Left ventricle myocardium inferior (tissue), 1 donor: ENCODE measurements at regions not wholly inside any gene's neighbourhood (a gene's known extent, or its start where the extent isn't known, plus 50 kb on each side); places are given as distances from the start of the nearest gene placed in this dataset.
A peak's percentile ranks its signal among the peaks of the same experiment; 100 is the strongest.

Experiments
- DNase-seq: peaks from one replicate; pipeline ENCODE4 v3.0.0-alpha.2; 2020
- H3K27ac ChIP-seq: fragments of 200-600 bp; replicated peaks from 2 replicates; pipeline ENCODE4 v1.8.0; 2021
- H3K27me3 ChIP-seq: fragments of 200-600 bp; 2 replicates; pipeline ENCODE4 v1.8.0; 2021; ENCODE audit warnings: low read depth
- H3K36me3 ChIP-seq: fragments of 200-600 bp; 2 replicates; pipeline ENCODE4 v1.8.0; 2021
- H3K4me1 ChIP-seq: fragments of 200-600 bp; 2 replicates; pipeline ENCODE4 v1.8.0; 2021
- H3K4me3 ChIP-seq: fragments of 200-600 bp; 2 replicates; pipeline ENCODE4 v1.8.0; 2021; ENCODE audit warnings: mild to moderate bottlenecking, moderate library complexity
- H3K9me3 ChIP-seq: fragments of 200-600 bp; replicated peaks from 2 replicates; pipeline ENCODE4 v1.8.0; 2021
- CTCF ChIP-seq: fragments of 200-600 bp; IDR thresholded peaks from 2 replicates; pipeline ENCODE4 v1.8.0; 2021; ENCODE audit warnings: antibody characterized with exemption, mild to moderate bottlenecking, borderline replicate concordance
- intact Hi-C: fragments of 100-400 bp; cut with micrococcal nuclease; formaldehyde crosslinking; loops from one replicate; pipeline ENCODE4 v1.11.0; 2022
- donor health status: DM: no; HTN: yes; CAD: no; lungs with severe emphysema.

DNA sequence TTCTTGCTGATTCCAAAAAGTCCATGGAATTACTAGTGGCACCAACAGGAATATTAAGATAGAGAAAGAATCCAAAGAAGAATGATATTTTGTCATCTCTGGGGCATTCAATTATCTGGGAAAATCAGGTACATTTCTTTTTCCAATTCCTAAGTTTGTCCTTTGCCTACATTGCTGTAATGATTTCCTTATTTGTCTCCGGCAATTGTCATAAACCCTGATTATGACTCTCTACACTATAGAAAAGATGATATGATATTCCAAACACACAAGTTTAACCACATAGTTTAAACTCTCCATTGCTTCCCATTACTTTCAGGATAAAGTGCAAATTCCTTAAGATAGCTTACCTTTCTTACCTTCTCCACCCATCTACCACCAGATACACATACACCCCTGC, 647.0 kb downstream of the PLPP3 start:
- Histone ChIP-seq H3K9me3 (peaks cover 15% of the 10 kb centered on the region), H3K27ac (peak overlapping the region; percentile 56), H3K36me3 (no peaks in the 10 kb centered on the region), H3K4me1 (peaks cover 20% of the 10 kb centered on the region), H3K4me3 (no peak overlapping the region), H3K27me3 (no peaks in the 10 kb centered on the region)
- DNase-seq, result no peak
- intact Hi-C loops, result no loop called here
- TF ChIP-seq CTCF, result no peak

GRCh38 chr1:55931081-55931940, 648.1 kb downstream of the PLPP3 start:
- intact Hi-C loops, result no loop called here
- Histone ChIP-seq H3K4me1 (peaks cover 20% of the 10 kb centered on the region), H3K36me3 (no peaks in the 10 kb centered on the region), H3K27me3 (no peaks in the 10 kb centered on the region), H3K27ac (peak overlapping the region; percentile 56), H3K4me3 (no peak overlapping the region), H3K9me3 (peaks cover 15% of the 10 kb centered on the region)
- no peak for TF ChIP-seq CTCF
- no peak for DNase-seq

GRCh38 chr1:55929652-55930051, 649.7 kb downstream of the PLPP3 start:
- TF ChIP-seq CTCF, result no peak
- peaks cover 20% of the 10 kb centered on the region for H3K4me1 ChIP-seq
- H3K27ac ChIP-seq, result no peak overlapping the region
- no peak for DNase-seq
- H3K9me3 ChIP-seq, result peaks cover 3% of the 10 kb centered on the region
- intact Hi-C loops, result no loop called here
- no peak overlapping the region for H3K4me3 ChIP-seq
- no peaks in the 10 kb centered on the region for H3K27me3 ChIP-seq
- no peaks in the 10 kb centered on the region for H3K36me3 ChIP-seq

GRCh38 chr1:55928576-55928975, 650.8 kb downstream of the PLPP3 start:
- Histone ChIP-seq H3K4me1 (peaks cover 20% of the 10 kb centered on the region), H3K4me3 (no peak overlapping the region), H3K27me3 (no peaks in the 10 kb centered on the region), H3K27ac (no peak overlapping the region), H3K9me3 (no peaks in the 10 kb centered on the region), H3K36me3 (no peaks in the 10 kb centered on the region)
- intact Hi-C loops, result no loop called here
- no peak for DNase-seq
- no peak for TF ChIP-seq CTCF

DNA sequence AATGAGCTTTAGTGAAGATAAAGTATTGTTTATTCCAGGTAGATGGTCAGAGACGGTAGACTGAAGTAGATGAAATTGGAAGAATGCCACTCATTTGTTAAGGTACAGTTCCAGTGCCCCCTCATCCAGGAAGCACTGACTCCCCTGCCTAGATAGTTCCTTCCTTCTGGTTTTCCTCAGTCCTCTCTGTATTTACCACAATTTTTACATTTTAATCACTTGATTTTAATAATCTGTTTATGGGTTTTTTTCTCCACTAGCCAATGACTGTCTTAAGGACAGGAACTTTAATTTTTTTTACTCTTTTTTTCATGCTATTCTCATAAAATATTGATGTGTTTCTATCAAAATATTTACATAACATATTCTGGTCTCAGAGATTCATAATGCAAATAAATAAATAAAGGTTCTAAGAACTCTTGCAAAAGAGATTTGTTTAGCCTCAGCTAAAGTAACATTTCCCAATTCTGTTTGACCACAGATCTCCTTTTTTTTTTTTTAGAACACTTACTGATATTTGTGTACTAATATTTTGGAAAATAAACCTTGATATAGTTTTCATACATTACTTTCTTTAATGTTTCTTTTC, 651.6 kb downstream of the PLPP3 start:
- H3K27ac ChIP-seq, result no peak overlapping the region
- no peaks in the 10 kb centered on the region for H3K36me3 ChIP-seq
- DNase-seq, result no peak
- H3K4me1 ChIP-seq, result peaks cover 20% of the 10 kb centered on the region
- no peak overlapping the region for H3K4me3 ChIP-seq
- no peaks in the 10 kb centered on the region for H3K9me3 ChIP-seq
- no peaks in the 10 kb centered on the region for H3K27me3 ChIP-seq
- intact Hi-C loops, result no loop called here
- no peak for TF ChIP-seq CTCF
